ENCODE measurements at regions not wholly inside any gene's neighbourhood (a gene's known extent, or its start where the extent isn't known, plus 50 kb on each side); places are given as distances from the start of the nearest gene placed in this dataset.
A peak's percentile ranks its signal among the peaks of the same experiment; 100 is the strongest.

- H3K9me3 ChIP-seq (replicated peaks; ENCODE audit: control insufficient read depth, insufficient read depth, low read length): no peaks in the 10 kb centered on the region
- SMC1A ChIA-PET (ENCODE audit: uncharacterized antibody, unreplicated experiment): no interaction called here
- DNase-seq (ENCODE audit: low read depth, low spot score): no peak
- in situ Hi-C loops (cut with MboI) (no loop called here), intact Hi-C loops (cut with micrococcal nuclease; ENCODE audit: unreplicated experiment) (no loop called here)
- H3K4me1 ChIP-seq (ENCODE audit: control insufficient read depth, insufficient read depth, low read length): no peaks in the 10 kb centered on the region
- RAD21 ChIA-PET (ENCODE audit: unreplicated experiment): no interaction called here
- H3K4me2 ChIP-seq (ENCODE audit: control insufficient read depth, insufficient read depth): no peak overlapping the region
- no peaks in the 10 kb centered on the region for H3K36me3 ChIP-seq (ENCODE audit: control insufficient read depth in 2 of 2, insufficient read depth in 2 of 2, low read length in 1 of 2)
- POLR2A ChIA-PET: no interaction called here
- WGBS (ENCODE audit: insufficient coverage, insufficient replicate concordance, low lambda C conversion rate, missing lambda C conversion rate): 0% methylated on average over 6 of the region's 6 CpGs
- H3K9ac ChIP-seq (ENCODE audit: control insufficient read depth, insufficient read depth, low read length): no peak overlapping the region
- BruUV-seq (replicated peaks): no TSS peak
- peak; percentile 38; the same call in 1 of the 3 replicates for ATAC-seq
- CTCF ChIA-PET: no interaction called here
- H4K20me1 ChIP-seq (ENCODE audit: control insufficient read depth, insufficient read depth): no peaks in the 10 kb centered on the region
- no peak overlapping the region for H3K4me3 ChIP-seq
- no peaks in the 10 kb centered on the region for H3K79me2 ChIP-seq (ENCODE audit: control insufficient read depth, insufficient read depth, low read length)
- no peak overlapping the region for H3K27ac ChIP-seq (ENCODE audit: control insufficient read depth, insufficient read depth)
- TF ChIP-seq BACH1 (IDR thresholded peaks at IDR 0.05; ENCODE audit: borderline replicate concordance) (no peak), MTA2 (IDR thresholded peaks at IDR 0.05; ENCODE audit: low read depth) (peak; percentile 76), BHLHE40 (IDR thresholded peaks at IDR 0.05; ENCODE audit: borderline replicate concordance in 1 of 2, low read depth in 2 of 2, low read length in 1 of 2) (peak in 1 of 2 experiments; percentile 30; a peak in 1 of 4 replicates), ZBED1 (IDR thresholded peaks at IDR 0.05; ENCODE audit: borderline replicate concordance) (no peak), CREM (IDR thresholded peaks at IDR 0.05; ENCODE audit: low read depth) (no peak)
- H3K27me3 ChIP-seq (replicated peaks in 1 of 2; ENCODE audit: control insufficient read depth in 2 of 2, insufficient read depth in 2 of 2, low read length in 1 of 2): no peaks in the 10 kb centered on the region
- no peak overlapping the region for H2AFZ ChIP-seq (ENCODE audit: control insufficient read depth, low read depth, low read length)
- no peak for FAIRE-seq
Observed at GRCh38 chr6:98118397-98119045, 715.9 kb upstream of the POU3F2 start.

GRCh38 chr6:98124171-98124570, 710.2 kb upstream of the POU3F2 start:
- H3K4me3 ChIP-seq: no peak overlapping the region
- no TSS peak for BruUV-seq (replicated peaks)
- no peaks in the 10 kb centered on the region for H3K27me3 ChIP-seq (replicated peaks in 1 of 2; ENCODE audit: control insufficient read depth in 2 of 2, insufficient read depth in 2 of 2, low read length in 1 of 2)
- POLR2A ChIA-PET: no interaction called here
- H3K4me1 ChIP-seq (ENCODE audit: control insufficient read depth, insufficient read depth, low read length): no peaks in the 10 kb centered on the region
- H3K79me2 ChIP-seq (ENCODE audit: control insufficient read depth, insufficient read depth, low read length): no peaks in the 10 kb centered on the region
- intact Hi-C loops (cut with micrococcal nuclease; ENCODE audit: unreplicated experiment): no loop called here
- no peaks in the 10 kb centered on the region for H3K9me3 ChIP-seq (replicated peaks; ENCODE audit: control insufficient read depth, insufficient read depth, low read length)
- WGBS (ENCODE audit: insufficient coverage, insufficient replicate concordance, low lambda C conversion rate, missing lambda C conversion rate): 0% methylated on average over 2 of the region's 2 CpGs
- SMC1A ChIA-PET (ENCODE audit: uncharacterized antibody, unreplicated experiment): no interaction called here
- in situ Hi-C loops (cut with MboI): no loop called here
- no peak overlapping the region for H3K4me2 ChIP-seq (ENCODE audit: control insufficient read depth, insufficient read depth)
- no peaks in the 10 kb centered on the region for H4K20me1 ChIP-seq (ENCODE audit: control insufficient read depth, insufficient read depth)
- H3K9ac ChIP-seq (ENCODE audit: control insufficient read depth, insufficient read depth, low read length): no peak overlapping the region
- no peaks in the 10 kb centered on the region for H3K36me3 ChIP-seq (ENCODE audit: control insufficient read depth in 2 of 2, insufficient read depth in 2 of 2, low read length in 1 of 2)
- ATAC-seq (no peak), DNase-seq (ENCODE audit: low read depth, low spot score) (no peak), FAIRE-seq (no peak)
- no peak overlapping the region for H2AFZ ChIP-seq (ENCODE audit: control insufficient read depth, low read depth, low read length)
- no peak overlapping the region for H3K27ac ChIP-seq (ENCODE audit: control insufficient read depth, insufficient read depth)
- RAD21 ChIA-PET (ENCODE audit: unreplicated experiment): no interaction called here
- CTCF ChIA-PET: no interaction called here
- TF ChIP-seq REST (IDR thresholded peaks at IDR 0.05; ENCODE audit: low read depth, low read length) (no peak), MAX (IDR thresholded peaks at IDR 0.05; ENCODE audit: low read depth, low read length) (no peak), CEBPB (IDR thresholded peaks at IDR 0.05; ENCODE audit: borderline replicate concordance in 1 of 2, low read depth in 2 of 2, low read length in 2 of 2) (no peak), HDAC2 (IDR thresholded peaks at IDR 0.05) (no peak), NFXL1 (IDR thresholded peaks at IDR 0.05; ENCODE audit: borderline replicate concordance) (no peak), ZNF622 (IDR thresholded peaks at IDR 0.05) (no peak), LARP7 (IDR thresholded peaks at IDR 0.05) (no peak), IRF3 (IDR thresholded peaks at IDR 0.05) (no peak)

All from GM12878 (cell line).